ENCODE measurements at regions not wholly inside any gene's neighbourhood (a gene's known extent, or its start where the extent isn't known, plus 50 kb on each side); places are given as distances from the start of the nearest gene placed in this dataset.

GRCh38 chr1:218872026-218872425, 301.7 kb upstream of the LYPLAL1 start:
- ChIA-PET POLR2A (ENCODE audit: unreplicated experiment) (no interaction called here), CTCF (no interaction called here)
- Histone ChIP-seq H4K20me1 (ENCODE audit: low read length) (no peaks in the 10 kb centered on the region), H3K9ac (ENCODE audit: low read length) (no peak overlapping the region), H3K9me2 (replicated peaks; ENCODE audit: low read length) (0 out of 2 replicates have a peak, but pooled peaks cover 5% of the 10 kb centered on the region), H2AFZ (ENCODE audit: low read length) (no peak overlapping the region), H3K4me1 (ENCODE audit: insufficient read depth, low read length) (peaks cover 27% of the 10 kb centered on the region), H3K36me3 (ENCODE audit: low read depth, low read length) (no peaks in the 10 kb centered on the region), H3F3A (ENCODE audit: low read length, unreplicated experiment) (no peaks in the 10 kb centered on the region), H3K4me3 (ENCODE audit: low read length) (no peak overlapping the region), H3K9me3 (ENCODE audit: low read length) (no peaks in the 10 kb centered on the region), H3K27ac (ENCODE audit: low read length) (no peak overlapping the region), H3K79me2 (ENCODE audit: low read length) (no peaks in the 10 kb centered on the region), H3K4me2 (ENCODE audit: low read length) (no peak overlapping the region), H3K27me3 (ENCODE audit: low read length) (no peaks in the 10 kb centered on the region)
- TF ChIP-seq EZH2phosphoT487 (IDR thresholded peaks at IDR 0.05; ENCODE audit: borderline replicate concordance, low read length) (no peak), CTCF (conservative IDR thresholded peaks at IDR 0.05; ENCODE audit: low read depth, low read length) (no peak), EZH2 (IDR thresholded peaks at IDR 0.05; ENCODE audit: low read length, unreplicated experiment) (no peak)
- DNase-seq (no peak), ATAC-seq (no peak)
- intact Hi-C loops (cut with micrococcal nuclease) = no loop called here
- BruUV-seq (replicated peaks) = no TSS peak

GRCh38 chr1:218872928-218873327, 300.8 kb upstream of the LYPLAL1 start:
- intact Hi-C loops (cut with micrococcal nuclease) = no loop called here
- Histone ChIP-seq H3K4me3 (ENCODE audit: low read length) (no peak overlapping the region), H3F3A (ENCODE audit: low read length, unreplicated experiment) (no peaks in the 10 kb centered on the region), H3K9ac (ENCODE audit: low read length) (no peak overlapping the region), H3K4me2 (ENCODE audit: low read length) (no peak overlapping the region), H3K4me1 (ENCODE audit: insufficient read depth, low read length) (peaks cover 28% of the 10 kb centered on the region), H3K9me2 (replicated peaks; ENCODE audit: low read length) (0 out of 2 replicates have a peak, but pooled peaks cover 5% of the 10 kb centered on the region), H3K27ac (ENCODE audit: low read length) (no peak overlapping the region), H4K20me1 (ENCODE audit: low read length) (no peaks in the 10 kb centered on the region), H3K9me3 (ENCODE audit: low read length) (no peaks in the 10 kb centered on the region), H2AFZ (ENCODE audit: low read length) (no peak overlapping the region), H3K36me3 (ENCODE audit: low read depth, low read length) (no peaks in the 10 kb centered on the region), H3K79me2 (ENCODE audit: low read length) (no peaks in the 10 kb centered on the region), H3K27me3 (ENCODE audit: low read length) (no peaks in the 10 kb centered on the region)
- BruUV-seq (replicated peaks) = no TSS peak
- no peak for ATAC-seq
- DNase-seq = no peak
- ChIA-PET CTCF (no interaction called here), POLR2A (ENCODE audit: unreplicated experiment) (no interaction called here)
- TF ChIP-seq CTCF (conservative IDR thresholded peaks at IDR 0.05; ENCODE audit: low read depth, low read length) (no peak), EZH2 (IDR thresholded peaks at IDR 0.05; ENCODE audit: low read length, unreplicated experiment) (no peak), EZH2phosphoT487 (IDR thresholded peaks at IDR 0.05; ENCODE audit: borderline replicate concordance, low read length) (no peak)

DNA sequence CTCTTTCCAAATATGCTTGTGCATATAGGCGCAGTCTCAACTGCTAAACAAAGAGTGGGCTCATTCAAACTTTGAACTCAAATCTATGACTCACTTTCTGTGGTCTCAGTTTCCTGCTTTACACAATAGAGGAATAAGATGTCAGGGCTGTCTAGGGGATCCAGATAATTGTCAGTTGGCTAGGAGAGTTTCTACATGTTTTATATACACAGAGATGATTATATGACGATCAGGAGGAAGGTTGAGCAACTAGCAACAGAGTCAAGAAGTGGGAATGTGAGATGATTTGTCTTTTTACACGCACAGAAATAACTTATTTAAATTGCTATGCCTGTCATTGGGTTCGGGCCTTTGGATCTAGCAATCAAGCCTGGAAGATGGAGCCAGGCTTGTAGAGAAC, 299.4 kb upstream of the LYPLAL1 start:
- CTCF ChIA-PET = no interaction called here

More for the DNA sequence above, 299.4 kb upstream of the LYPLAL1 start:
- H3F3A ChIP-seq (ENCODE audit: low read length, unreplicated experiment) = no peaks in the 10 kb centered on the region
- H2AFZ ChIP-seq (ENCODE audit: low read length) = peak overlapping the region; percentile 2
- 0 out of 2 replicates have a peak, but pooled peaks cover 5% of the 10 kb centered on the region for H3K9me2 ChIP-seq (replicated peaks; ENCODE audit: low read length)
- no peak for TF ChIP-seq CTCF (conservative IDR thresholded peaks at IDR 0.05; ENCODE audit: low read depth, low read length)
- TF ChIP-seq EZH2 (IDR thresholded peaks at IDR 0.05; ENCODE audit: low read length, unreplicated experiment) = no peak
- TF ChIP-seq EZH2phosphoT487 (IDR thresholded peaks at IDR 0.05; ENCODE audit: borderline replicate concordance, low read length) = no peak
- no peaks in the 10 kb centered on the region for H4K20me1 ChIP-seq (ENCODE audit: low read length)
- peak overlapping the region; percentile 57 for H3K4me2 ChIP-seq (ENCODE audit: low read length)
- peak overlapping the region; percentile 7; the same call in 1 of the 2 replicates for H3K4me3 ChIP-seq (ENCODE audit: low read length)
- DNase-seq (peak; percentile 98), ATAC-seq (peak; percentile 89)
- no peaks in the 10 kb centered on the region for H3K27me3 ChIP-seq (ENCODE audit: low read length)
- H3K36me3 ChIP-seq (ENCODE audit: low read depth, low read length) = no peaks in the 10 kb centered on the region
- intact Hi-C loops (cut with micrococcal nuclease) = no loop called here
- H3K9ac ChIP-seq (ENCODE audit: low read length) = peak overlapping the region; percentile 37
- no TSS peak for BruUV-seq (replicated peaks)
- H3K79me2 ChIP-seq (ENCODE audit: low read length) = no peaks in the 10 kb centered on the region
- POLR2A ChIA-PET (ENCODE audit: unreplicated experiment) = no interaction called here
- peaks cover 35% of the 10 kb centered on the region for H3K4me1 ChIP-seq (ENCODE audit: insufficient read depth, low read length)
- peak overlapping the region; percentile 83 for H3K27ac ChIP-seq (ENCODE audit: low read length)
- no peaks in the 10 kb centered on the region for H3K9me3 ChIP-seq (ENCODE audit: low read length)
